ENCODE measurements at regions not wholly inside any gene's neighbourhood (a gene's known extent, or its start where the extent isn't known, plus 50 kb on each side); places are given as distances from the start of the nearest gene placed in this dataset.

DNA sequence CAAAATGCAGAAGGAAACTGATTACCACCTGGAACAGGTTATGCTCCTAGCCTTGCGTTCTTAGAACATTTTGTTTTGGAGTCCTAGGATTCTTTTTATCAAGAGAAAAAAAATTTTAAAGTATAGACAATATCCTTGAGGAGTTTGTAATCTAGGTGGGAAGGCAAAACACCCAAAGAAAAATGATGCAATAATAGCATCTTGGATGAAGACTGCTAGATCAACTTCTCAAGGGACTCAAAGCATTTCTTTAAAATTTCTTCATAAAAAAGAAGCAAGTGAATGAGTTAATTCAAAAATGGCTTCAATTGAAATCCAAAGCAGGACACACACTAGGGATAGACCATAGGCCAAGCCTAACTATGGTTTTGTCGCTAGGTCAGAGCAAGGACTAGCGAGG is 515.8 kb upstream of the ZFHX3 start:
- no peak for DNase-seq

DNA sequence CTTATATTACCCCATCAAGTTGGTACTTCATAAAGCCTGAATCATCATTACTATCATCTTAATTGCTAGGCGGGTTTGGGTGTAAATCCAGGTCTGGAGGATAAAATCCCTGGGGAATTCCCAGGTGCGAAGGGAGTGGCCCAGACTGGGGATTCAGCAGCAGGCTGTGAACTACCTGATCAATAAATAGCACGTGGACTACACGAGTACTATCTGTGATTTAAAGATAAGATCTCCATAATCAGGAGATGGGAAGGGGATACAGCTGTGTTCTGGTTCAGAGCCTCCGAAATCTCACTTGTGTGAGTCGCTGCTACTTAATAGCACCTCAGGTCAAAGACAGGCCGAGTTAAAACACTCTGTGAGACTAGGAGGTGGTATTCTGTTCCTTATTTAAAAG is 512.6 kb upstream of the ZFHX3 start:
- no peak for DNase-seq

DNA sequence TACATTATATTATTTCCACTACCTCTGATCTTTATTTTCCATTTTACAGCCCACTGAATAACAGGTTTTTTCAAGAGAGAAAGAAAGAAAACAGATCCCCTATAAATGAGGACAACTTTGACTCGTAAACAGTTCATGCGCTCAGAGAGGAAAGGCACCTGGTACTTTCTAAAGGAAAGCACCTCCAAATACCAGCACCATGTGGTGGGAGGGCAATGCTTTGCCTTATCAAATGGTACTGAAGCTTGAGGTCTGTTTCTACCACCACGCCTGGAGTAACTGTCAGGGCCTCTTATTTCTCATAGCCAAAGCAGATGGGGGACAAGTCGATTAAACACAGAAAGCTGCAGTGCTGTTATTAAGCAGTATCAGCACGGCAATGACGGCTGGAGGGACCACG is 510.3 kb upstream of the ZFHX3 start:
- DNase-seq, result no peak

DNA sequence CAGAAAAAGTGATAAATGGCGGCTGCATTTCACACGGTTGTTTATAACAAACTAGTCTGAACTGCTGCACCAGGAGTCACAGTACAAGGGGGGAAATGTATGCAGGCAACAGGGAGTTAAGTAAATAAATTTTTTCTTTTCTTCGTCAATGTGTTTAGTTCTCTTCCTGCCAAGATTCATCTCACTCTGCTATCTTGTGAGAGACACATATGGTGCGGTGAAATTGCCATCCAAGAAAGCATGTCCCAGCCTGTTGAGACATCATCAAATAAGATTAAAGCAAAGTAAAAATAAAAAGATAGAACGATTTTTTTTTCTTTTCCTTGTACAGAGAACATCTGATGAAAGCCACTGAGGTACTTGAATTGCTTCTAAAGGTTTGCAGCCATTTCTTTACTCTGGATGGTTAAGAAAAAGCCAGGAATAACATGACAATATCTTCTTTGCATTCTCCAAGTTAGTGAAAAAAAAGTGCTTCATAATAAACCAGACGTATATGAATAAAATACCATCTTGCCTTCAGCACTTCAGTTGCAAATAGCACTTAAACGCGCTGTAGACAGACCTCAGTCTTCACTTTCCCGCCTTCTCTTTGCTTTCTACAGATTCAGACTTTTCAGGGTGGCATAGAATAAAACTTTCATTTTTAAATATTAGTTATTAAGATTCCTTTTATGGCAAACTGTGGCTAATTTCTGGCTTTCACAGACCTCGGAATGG is 506.2 kb upstream of the ZFHX3 start:
- no peak for DNase-seq

DNA sequence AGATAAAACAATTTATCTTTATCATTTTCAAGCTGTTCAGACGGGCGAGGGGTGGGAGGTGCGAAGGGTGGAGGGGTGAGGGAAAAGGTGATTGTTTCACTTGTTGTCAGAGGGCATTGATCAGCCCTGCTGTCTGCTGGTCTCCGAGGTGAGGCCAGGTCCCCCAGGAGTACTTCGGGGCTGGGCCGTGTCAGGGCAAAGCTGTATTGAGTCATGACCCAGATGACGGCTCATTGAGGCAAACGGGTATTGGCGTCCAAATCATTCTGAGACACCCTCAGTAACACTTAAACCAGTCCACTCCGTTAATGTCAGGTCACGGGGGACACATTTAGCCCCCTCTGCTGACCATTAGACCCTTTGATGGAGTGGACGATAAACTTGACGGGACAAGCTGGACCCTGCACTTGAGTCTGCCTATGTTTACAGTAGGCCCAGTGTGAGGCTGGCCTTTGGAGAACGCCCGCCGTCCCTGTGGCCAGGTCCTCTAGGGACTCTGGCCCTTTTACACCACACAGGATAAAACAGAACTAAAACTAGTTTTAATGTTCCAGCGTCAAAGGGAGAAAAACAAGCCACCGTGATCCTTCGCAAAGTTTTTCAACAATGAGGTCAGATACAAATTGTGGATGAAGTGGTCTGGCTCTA is 502.2 kb upstream of the ZFHX3 start:
- no peak for DNase-seq

DNA sequence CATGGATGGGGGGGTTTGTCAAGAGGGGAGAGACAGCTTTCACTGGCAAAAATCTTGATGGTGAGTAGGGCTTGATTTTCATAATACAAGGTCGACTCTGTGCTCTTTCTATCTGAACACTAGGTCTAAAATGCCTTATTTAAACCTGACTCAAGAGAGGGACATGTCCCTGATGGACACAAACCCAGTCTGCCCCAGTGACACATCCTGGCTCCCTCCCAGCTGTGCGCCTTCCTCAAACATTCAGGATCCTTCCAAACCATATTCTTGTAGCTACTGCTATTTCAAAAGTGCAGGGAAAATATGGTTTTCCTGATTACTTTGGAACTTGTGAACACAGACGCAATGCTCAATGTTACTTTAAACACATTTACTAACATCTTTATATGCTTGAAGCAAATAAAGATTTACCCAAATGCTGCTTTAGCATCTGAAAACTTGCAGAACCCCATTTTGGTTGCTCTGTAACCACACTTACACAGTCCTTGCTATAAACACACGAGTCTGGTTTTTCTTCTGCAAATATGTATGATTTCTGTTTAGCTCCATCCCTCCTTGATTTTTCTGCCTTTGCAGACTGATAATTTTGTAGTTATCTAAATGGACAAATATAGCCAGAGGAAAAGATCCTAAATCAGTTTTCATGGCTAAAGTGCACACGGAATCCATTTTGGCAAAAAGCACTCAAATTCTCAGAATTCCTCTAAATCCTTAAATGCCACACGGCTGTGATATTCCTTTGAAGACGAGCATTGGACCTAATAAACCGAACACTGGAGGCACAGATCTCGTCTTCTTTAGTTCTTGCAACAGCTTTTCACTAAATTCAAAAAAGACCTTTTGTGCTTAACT is 499.9 kb upstream of the ZFHX3 start:
- no peak for DNase-seq

DNA sequence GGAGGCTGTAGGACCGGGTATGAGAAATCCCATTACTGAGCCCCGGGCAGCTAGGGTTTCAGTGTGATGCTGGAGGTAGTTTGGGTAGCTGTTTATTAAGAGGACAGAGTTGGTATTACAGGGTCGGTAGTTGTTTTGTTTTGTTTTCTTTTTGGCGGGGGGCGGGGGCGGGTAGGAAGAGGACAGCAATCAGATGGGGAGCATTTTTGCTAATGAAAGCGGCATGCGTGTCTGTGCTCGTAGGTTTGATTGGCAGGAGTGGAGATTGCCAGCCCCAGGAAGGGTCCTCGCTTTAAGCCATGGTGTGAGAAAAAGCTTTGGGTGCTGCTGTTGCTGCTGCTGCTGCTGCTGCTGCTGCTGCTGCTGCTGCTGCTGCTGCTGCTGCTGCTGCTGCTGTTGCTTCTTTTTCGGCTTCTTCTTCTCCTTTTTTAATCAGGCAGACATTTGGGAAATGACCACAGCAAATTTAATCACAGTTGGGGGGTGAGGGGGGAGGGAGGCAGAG is 498.5 kb upstream of the ZFHX3 start:
- DNase-seq, result no peak

DNA sequence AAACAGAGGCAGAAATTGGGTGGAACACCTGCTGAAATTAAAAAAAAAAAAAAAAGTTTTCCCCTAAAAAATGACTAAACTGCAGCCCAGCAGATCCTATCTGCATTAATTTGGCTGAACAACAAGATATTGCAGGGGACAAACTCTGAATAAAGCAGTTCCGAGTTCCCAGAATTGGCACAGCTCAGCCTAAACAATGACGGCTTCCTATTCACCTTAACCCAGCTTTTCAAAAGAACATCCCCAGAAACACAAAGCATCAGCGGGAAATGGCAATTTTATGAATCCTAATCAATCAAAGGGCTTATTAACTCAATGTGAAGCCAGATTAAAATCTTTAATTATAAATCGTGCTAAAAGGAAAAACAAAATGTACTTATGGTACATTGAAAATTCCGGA is 497.8 kb upstream of the ZFHX3 start:
- no peak for DNase-seq

DNA sequence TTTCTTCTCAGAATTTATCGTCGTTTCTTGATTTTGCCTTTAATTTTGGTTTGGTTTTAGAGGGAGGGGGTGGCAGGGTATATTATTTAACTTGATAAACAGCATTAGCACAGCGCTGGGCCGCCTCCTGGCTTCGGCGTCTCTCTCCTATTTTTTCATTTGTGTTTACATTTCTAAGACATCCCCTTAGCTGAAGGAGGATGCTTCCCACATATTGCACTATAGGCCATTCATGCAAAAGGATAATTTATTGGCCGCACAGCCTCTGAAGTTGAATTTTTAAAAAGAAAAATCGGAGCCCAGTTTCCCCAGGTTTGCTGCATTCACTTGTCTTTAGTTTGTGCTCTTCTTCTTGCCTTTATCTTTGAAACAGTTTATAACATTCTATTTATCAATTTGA is 497.4 kb upstream of the ZFHX3 start:
- DNase-seq, result no peak

DNA sequence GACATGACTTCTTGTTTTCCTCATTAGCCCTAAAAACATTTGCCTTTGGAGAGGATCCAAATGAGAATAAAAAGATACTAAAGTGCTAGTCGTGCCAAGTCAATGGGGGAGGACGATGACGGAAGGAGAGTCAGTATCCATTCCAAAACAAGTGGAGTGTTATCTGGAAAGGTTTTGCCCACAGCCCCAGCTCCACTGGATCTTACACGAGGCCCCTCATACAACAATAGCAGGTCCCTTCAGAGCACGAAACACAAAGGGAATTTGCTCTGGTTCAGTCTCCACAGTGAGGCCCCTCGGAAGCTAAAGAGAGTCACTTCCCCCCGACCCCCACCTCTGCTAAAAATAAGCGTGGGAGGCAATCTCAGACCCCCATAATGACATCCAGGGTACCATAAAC is 496.9 kb upstream of the ZFHX3 start:
- DNase-seq, result no peak

DNA sequence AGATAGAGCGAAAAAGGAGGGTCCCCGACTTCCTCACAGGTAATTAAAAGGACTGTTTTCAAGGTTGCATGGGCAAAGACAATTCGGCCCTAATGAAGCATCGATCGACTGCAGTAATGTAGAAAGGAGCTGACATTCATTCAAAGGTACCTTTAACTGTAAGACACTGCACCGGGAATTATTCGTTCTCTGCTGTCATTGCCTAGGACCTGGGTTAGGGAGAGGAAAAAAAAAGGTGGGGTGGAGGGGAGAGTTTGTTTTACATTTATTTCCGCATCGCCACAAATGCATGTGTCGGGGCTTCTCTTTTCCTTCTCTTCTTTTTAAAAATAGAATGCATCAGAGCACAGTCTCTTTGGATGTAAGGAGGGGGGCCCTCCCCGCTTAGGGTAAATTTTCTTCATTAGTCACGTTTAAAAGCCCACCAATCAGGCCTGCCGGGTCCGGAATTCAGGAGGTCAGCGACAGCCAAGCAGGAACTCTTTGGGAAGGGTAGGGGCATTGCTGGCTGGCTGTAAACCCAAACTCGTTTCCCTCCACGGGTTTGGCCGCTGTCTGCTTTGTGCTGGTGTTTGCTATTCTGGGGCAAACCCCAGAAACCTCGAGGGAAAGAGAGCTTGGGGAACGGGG is 496.2 kb upstream of the ZFHX3 start:
- DNase-seq, result no peak

DNA sequence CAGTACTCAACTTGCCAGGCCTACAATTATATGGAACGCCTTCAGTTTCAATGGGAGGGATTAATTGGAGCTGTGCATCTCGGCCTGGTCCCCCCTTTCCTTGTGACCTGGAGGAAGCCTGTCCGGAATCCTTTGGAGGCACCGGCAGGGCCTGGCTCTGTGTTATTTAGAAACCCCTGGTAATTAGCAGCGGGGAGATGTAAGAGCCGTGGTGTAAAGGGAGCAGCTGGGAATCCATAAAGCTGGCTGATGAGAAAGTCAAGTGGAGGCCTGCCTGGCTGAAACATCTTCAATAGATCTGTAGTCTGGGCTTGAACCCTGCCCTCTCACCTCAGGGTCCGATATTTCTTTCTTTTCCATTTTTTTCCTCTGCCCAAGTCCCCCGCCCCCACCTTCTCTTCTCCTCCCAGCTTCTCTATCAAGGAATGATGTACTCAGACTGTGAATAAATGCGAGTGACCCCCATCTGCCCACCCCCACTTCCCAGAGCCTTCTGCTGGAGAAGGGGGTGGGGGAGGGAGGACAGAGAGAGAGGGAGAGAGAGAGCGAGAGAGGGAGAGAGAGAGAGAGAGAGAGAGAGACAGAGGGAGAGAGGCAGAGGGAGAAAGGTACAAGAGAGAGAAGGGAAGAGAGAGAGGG is 495.5 kb upstream of the ZFHX3 start:
- no peak for DNase-seq

DNA sequence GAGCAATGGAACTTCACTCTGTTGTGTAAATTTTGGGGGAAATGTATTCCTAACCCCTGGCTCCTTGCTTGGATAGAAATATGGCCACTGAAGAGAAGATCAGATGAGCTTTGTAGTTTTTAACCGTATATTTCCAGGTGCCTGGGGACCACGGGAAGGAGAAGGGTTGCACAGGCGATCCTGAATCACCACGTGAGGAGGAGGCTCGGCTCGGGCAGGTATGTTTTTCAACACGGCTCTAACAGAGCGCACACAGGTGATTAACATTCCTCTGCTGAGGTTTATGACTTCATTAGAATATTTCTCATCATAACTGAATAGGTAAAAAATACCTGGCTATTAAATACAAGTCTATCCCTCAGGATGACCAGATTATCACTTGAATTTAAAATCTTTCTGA is 495.0 kb upstream of the ZFHX3 start:
- DNase-seq, result no peak

DNA sequence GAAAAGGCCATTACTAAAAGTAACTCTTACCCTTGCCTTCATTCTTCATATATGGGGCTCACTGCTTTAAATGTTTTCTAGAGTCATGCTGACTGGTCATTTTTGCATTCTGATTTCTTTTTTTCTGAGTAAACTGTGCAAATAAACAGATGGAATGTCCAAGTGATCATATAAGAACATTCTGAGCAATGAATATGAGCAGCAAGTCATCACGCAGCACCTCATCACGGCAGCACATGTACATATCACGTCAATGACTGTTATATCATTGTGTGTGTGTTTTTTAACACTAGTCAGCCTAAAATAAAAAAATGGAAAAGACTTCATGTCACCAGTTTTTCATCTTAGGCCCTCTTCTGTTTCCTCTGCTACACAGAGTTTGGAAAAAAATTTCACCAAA is 490.0 kb upstream of the ZFHX3 start:
- no peak for DNase-seq

DNA sequence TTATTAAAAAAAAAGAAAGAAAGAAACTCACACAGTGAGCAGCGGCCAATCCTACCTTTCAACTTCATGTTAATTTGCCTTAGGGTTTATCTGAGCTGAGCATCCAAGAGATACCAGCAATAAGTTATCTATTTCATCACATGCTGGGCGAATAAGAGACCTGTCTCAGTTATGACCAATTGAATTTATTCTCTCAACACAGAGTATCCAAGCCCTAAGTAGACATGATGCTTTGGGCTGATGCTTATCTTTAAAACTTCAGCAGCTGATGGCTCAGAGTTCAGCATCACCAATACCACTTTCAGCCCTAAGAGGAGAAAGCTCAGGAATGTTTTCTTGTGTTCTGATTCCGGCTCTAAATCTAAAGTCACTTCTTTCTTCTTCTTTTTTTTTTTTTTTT is 489.0 kb upstream of the ZFHX3 start:
- DNase-seq, result no peak

DNA sequence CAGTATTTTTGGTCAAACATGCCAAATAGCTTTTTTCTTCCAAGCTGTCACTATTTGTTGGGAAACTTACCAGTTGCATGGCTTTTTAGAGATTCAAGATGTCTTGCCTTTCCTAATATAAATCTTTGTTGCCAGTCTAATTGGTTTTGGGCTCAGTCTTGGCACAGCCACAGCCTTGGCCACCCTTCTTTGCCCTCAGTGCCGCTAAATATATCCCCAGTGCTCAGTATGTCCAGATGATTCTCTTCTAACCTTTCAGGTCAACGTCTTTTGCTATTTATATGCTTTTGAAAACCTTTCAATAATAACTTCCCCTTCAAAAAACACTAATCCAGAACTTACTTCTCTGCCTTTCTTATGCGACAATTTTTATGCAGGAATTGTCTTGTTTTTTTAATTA is 483.1 kb upstream of the ZFHX3 start:
- no peak for DNase-seq

DNA sequence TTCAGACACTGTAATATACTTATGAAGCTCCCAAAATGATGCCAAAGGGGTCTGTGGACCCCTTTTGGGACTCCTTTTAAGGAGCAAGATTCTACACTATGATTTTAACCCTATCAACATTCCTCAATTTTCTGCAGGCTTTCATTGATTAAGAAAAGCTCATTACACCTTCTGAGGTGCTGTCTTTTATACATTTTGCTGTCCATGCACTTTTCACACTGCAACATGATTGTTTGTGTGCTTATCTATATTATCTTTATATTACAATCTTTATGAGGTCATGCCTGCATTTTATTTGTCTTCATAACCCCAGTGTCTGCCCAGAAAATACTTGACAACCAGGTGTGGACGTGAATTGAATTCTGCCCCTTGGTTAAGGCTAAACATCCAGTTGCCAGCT is 482.6 kb upstream of the ZFHX3 start:
- no peak for DNase-seq

DNA sequence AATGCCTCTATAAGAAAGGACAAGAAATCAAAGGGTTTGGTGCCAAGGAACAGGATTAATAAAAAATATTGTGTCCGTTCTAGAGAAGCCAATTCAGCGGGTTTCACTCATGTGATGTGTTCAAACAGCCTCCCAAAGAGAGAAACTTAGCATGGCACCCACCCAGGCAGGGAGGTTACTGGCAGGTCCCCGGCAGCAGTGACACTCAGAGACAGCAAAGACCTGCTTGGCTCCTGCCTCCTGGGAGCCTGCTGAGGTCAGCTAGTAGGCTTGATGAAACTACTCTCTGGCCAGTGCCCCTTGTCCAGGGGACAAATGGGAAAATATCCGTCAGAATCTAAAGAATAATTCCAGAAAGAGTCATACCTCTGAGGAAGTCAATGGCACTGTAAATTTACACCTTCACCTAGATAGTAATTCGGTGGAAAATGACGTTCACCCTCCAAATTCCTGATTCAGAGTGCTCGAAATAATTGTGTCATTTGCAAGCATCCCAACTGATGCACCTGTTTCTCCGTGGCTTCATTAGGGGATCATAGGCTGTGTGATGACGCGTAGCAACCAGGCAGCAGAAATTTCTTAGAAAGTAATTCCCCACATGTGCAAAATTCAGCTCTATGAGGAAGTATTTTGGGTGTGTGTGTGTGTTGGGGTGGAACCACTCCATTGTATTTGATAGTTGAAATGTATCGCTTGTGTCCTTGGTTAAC is 481.5 kb upstream of the ZFHX3 start:
- no peak for DNase-seq

DNA sequence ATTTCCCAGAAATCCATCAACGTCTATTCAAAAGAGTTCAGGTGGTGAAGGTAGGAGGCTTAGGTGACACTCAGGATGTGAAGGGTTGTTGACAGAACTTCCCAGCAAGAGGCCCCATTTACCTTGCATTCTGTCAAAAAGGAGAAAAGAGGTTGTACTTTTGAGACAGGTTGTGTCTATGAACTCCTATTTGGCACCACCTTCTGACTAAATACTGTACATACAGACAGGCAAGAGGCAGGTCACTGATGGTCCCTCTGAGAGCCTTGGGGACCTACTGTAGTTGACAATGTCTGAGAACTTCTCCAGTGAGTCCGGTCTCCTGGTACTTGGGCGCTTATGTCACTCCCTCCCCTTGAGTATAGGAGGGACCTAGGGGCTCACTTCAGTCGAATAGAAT is 479.3 kb upstream of the ZFHX3 start:
- DNase-seq, result no peak

DNA sequence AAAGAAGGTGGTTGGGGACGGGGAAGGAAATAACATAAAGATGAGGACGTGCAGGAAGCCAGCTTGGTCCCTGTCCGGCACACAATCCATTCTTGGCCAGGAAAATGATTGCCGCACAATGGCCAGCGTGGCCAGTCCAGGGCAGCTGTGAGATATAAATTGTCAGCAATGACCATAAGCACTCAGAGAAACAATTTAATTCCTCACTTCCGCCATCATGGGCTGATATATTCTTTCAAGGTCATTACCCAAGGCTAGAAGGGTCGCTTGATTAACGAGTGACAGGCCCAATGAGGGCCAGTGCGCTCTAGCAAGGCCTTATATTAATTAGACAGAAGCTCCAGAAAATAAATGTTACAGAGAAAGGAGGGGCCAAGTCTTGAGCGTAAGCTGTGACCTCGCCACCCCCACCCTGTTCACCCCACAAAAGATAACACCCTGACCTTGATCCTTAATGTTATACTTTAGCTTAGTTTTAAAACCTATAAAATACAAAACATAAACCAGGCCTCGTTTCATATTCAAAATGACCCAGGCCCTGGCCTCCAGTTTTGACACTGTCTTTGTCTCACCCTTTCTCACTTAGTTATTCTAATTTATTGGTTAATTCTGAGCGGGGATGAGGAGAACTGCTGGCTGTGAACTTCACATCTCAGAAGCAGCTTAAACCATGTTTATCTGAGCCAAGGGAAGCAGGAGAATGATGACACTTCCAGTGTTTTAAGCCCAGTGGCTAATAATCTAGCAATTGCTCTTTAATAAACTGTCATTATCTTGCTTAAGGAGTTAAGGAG is 478.3 kb upstream of the ZFHX3 start:
- no peak for DNase-seq

DNA sequence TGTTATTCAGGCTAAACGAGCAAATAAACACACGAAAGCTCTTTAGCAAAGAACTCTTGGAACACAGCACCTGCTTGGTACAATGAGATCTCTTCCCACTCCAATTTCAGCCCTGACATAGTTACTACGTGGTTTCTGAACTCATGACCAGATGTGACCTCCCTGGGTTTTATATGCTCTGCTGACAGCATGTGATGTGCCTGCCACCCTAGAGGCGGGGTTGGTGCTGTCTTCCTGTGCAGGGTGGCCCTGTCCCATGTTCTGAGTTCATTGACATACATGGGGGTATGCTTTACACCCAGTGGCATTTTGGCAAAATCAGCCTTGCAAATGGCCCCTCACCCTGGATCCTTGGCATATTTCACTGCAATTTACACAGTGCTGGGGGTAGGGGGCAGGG is 475.3 kb upstream of the ZFHX3 start:
- no peak for DNase-seq

Measured in activated CD4-positive, alpha-beta T cell treated with anti-CD3 and anti-CD28 coated beads, Interleukin-2, amount 50 U/mL, for 16 hours (primary cell).